ENCODE measurements at regions not wholly inside any gene's neighbourhood (a gene's known extent, or its start where the extent isn't known, plus 50 kb on each side); places are given as distances from the start of the nearest gene placed in this dataset.

DNA sequence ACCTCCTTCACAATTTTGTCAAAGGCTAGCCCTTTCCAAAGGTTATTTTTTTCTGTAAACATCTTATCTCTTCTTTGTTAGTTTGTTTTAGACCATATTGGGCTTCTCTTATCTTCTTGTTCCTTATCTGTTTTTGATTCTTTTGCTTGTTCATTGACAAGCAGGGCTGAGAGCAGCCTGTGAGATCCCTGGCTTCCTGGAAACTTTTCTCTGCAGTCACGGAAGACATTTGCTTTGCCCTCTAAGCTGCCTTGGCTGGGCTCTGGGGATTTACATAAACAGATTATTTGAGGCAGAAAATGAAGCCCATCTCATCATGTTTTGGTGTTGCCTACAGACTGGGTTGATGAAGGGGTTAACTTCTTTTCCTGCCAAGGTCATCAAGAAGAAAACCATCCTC is 157.4 kb upstream of the AMOT start:
- Mint-ChIP-seq H3K27ac (no peak overlapping the region), H3K36me3 (ENCODE audit: low read depth) (no peaks in the 10 kb centered on the region; the same call in 1 of the 2 replicates), H3K9me3 (peaks cover 9% of the 10 kb centered on the region), H3K4me1 (ENCODE audit: low read depth) (no peaks in the 10 kb centered on the region), H3K27me3 (ENCODE audit: insufficient read depth) (no peaks in the 10 kb centered on the region), H3K4me3 (no peak overlapping the region)
- DNase-seq = no peak
- TF ChIP-seq, protein P1, sequence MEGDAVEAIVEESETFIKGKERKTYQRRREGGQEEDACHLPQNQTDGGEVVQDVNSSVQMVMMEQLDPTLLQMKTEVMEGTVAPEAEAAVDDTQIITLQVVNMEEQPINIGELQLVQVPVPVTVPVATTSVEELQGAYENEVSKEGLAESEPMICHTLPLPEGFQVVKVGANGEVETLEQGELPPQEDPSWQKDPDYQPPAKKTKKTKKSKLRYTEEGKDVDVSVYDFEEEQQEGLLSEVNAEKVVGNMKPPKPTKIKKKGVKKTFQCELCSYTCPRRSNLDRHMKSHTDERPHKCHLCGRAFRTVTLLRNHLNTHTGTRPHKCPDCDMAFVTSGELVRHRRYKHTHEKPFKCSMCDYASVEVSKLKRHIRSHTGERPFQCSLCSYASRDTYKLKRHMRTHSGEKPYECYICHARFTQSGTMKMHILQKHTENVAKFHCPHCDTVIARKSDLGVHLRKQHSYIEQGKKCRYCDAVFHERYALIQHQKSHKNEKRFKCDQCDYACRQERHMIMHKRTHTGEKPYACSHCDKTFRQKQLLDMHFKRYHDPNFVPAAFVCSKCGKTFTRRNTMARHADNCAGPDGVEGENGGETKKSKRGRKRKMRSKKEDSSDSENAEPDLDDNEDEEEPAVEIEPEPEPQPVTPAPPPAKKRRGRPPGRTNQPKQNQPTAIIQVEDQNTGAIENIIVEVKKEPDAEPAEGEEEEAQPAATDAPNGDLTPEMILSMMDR (IDR thresholded peaks at IDR 0.05) = no peak

DNA sequence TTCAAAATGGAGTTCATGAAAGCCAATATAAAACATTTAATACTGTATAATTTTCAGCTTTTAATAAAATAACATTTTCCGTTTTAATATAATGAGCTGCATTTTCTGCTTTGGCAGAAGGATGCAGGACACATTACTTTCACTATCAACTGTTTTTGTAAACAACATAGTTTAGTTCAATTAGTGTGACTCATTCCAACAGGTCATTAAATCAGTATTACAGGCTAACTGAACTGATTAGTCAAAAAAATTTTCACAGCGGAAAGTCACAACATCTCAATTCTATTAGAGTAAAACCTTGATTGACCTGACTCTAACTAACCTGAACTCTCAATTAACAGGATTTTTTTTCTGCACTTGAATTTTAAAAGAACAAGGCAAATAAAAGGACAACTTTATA is 151.2 kb upstream of the AMOT start:
- H3K4me1 Mint-ChIP-seq (ENCODE audit: low read depth) = no peaks in the 10 kb centered on the region
- H3K27me3 Mint-ChIP-seq (ENCODE audit: insufficient read depth) = no peaks in the 10 kb centered on the region
- H3K27ac Mint-ChIP-seq = no peak overlapping the region
- H3K9me3 Mint-ChIP-seq = no peaks in the 10 kb centered on the region
- no peaks in the 10 kb centered on the region for H3K36me3 Mint-ChIP-seq (ENCODE audit: low read depth)
- TF ChIP-seq, protein P1 (IDR thresholded peaks at IDR 0.05) = no peak
- no peak for DNase-seq
- H3K4me3 Mint-ChIP-seq = no peak overlapping the region

DNA sequence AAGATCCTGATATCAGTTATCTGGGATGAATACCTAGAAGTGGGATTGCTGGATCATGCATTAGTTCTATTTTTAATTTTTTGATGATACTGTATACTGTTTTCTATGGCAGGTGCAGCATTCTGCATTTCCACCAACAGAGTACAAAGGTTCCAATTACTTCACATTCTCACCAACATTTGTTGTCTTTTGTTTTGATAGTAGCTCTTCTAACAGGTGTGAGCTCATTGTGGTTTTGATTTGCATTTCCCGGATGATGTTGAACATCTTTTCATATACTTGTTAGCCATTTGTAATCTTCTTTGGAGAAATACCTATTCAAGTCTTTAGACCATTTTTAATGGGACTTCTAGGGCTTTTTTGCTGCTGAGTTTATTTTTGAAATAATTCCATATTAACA is 139.2 kb upstream of the AMOT start:
- Mint-ChIP-seq H3K27ac (no peak overlapping the region), H3K36me3 (ENCODE audit: low read depth) (no peaks in the 10 kb centered on the region), H3K9me3 (peaks cover 6% of the 10 kb centered on the region), H3K4me1 (ENCODE audit: low read depth) (no peaks in the 10 kb centered on the region), H3K4me3 (no peak overlapping the region), H3K27me3 (ENCODE audit: insufficient read depth) (peaks cover 1% of the 10 kb centered on the region; the same call in 1 of the 2 replicates)
- TF ChIP-seq, protein P1 (IDR thresholded peaks at IDR 0.05) = no peak
- no peak for DNase-seq

DNA sequence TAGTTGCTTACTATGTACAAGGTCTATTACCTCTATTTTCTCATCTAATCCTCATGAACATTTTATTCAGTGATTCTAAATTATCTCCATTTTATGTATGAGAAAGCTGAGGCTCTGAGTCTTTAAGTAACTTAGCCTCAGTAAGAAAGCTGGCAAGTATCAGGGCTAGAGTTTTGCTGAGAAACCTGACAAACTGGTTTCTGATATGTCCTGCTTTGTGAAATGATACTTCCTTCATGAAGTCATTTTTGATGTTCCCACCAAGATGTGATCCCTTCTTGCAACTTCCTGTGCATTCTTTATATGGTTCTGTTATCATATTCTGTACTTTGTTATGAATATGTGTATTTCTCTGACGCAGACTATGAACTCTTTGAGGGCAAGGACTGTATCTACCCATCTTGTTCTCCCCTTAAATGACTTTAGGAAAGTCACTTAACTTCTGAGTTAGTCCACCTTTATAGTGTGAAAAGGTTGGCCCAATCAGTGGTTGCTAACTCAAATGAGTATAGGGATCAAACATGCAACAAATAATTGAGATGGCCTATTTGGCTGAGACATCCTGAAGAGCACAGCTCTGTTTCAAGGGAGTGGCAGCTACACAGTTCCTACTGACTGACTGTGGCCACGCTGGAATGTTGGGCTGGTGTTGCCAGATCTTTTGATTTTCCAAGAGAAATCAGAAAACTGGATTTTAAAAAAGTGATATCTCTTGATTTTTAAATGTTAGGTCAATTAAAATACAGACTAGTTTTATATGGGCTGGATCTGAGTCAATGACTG is 127.9 kb upstream of the AMOT start:
- Mint-ChIP-seq H3K9me3 (peaks cover 9% of the 10 kb centered on the region), H3K27ac (no peak overlapping the region), H3K4me3 (no peak overlapping the region), H3K27me3 (ENCODE audit: insufficient read depth) (no peaks in the 10 kb centered on the region), H3K36me3 (ENCODE audit: low read depth) (no peaks in the 10 kb centered on the region), H3K4me1 (ENCODE audit: low read depth) (no peaks in the 10 kb centered on the region)
- TF ChIP-seq, protein P1 (IDR thresholded peaks at IDR 0.05) = no peak
- no peak for DNase-seq

DNA sequence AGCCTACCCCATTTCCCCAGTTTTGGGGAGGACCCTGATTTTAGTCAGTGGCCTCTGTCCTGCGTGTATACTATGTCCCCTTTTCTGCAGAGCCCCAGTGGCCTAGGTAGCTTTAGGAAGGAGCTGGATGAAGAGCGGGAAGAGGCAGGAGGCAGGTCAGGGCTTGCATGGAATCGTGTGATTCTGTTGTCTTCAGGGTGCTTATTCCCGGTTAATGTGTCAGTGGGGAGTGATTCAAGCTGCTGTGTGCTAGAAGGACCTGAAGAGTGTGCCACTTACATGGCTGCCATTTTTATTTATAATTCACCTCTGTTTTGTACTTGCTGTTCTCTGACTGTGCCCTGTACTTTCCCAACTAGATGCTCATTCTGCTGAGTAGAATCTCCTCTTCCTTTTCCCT is 127.3 kb upstream of the AMOT start:
- Mint-ChIP-seq H3K36me3 (ENCODE audit: low read depth) (no peaks in the 10 kb centered on the region), H3K4me1 (ENCODE audit: low read depth) (no peaks in the 10 kb centered on the region), H3K27me3 (ENCODE audit: insufficient read depth) (no peaks in the 10 kb centered on the region), H3K4me3 (no peak overlapping the region), H3K9me3 (peaks cover 6% of the 10 kb centered on the region), H3K27ac (no peak overlapping the region)
- no peak for DNase-seq
- TF ChIP-seq, protein P1 (IDR thresholded peaks at IDR 0.05) = no peak

All from HFFc6 (cell line).